Panc1 (cell line): ENCODE measurements at regions not wholly inside any gene's neighbourhood (a gene's known extent, or its start where the extent isn't known, plus 50 kb on each side); places are given as distances from the start of the nearest gene placed in this dataset.
A peak's percentile ranks its signal among the peaks of the same experiment; 100 is the strongest.

Experiments used
- REST ChIP-seq, 2 experiments: IDR thresholded peaks; 2 replicates each; pipeline ENCODE4 v1.6.1; 2011 to 2012; ENCODE audit warnings: low read depth in 2 of 2, control low read depth in 1 of 2, low read length in 1 of 2, mild to moderate bottlenecking in 1 of 2, moderate library complexity in 1 of 2; ENCODE audit not compliant: insufficient read depth in 1 of 2
- TF ChIP-seq, protein P1 (sequence below): fragments of 450-650 bp; IDR thresholded peaks from 2 replicates; pipeline ENCODE4 v1.5.1; 2017; ENCODE audit warnings: mild to moderate bottlenecking

DNA sequence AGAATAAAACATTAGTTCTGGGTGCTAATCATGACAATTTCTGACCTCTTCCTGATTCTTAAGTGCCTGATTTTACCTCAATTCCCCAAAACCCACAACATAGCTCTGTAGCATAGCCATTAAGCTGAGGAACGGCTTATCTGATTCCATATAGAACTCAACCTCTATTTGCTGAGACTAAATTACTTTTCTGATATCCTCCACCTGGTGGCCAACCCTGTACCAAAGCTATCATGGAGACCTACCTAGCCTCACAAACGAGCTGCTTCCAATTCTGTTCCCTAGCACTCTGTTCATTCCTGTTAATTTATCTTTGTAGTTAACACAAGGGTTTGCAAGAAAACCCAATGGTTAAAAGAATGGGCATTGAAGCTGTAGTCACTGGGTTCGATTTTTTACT lies 245.2 kb downstream of the PLOD2 start:
- TF ChIP-seq, protein P1, sequence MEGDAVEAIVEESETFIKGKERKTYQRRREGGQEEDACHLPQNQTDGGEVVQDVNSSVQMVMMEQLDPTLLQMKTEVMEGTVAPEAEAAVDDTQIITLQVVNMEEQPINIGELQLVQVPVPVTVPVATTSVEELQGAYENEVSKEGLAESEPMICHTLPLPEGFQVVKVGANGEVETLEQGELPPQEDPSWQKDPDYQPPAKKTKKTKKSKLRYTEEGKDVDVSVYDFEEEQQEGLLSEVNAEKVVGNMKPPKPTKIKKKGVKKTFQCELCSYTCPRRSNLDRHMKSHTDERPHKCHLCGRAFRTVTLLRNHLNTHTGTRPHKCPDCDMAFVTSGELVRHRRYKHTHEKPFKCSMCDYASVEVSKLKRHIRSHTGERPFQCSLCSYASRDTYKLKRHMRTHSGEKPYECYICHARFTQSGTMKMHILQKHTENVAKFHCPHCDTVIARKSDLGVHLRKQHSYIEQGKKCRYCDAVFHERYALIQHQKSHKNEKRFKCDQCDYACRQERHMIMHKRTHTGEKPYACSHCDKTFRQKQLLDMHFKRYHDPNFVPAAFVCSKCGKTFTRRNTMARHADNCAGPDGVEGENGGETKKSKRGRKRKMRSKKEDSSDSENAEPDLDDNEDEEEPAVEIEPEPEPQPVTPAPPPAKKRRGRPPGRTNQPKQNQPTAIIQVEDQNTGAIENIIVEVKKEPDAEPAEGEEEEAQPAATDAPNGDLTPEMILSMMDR, result peak; percentile 13; the same call in 1 of the 2 replicates
- TF ChIP-seq REST (IDR thresholded peaks at IDR 0.05; ENCODE audit: insufficient read depth in 1 of 2, low read depth in 2 of 2, low read length in 1 of 2), result no peak
